ENCODE measurements at regions not wholly inside any gene's neighbourhood (a gene's known extent, or its start where the extent isn't known, plus 50 kb on each side); places are given as distances from the start of the nearest gene placed in this dataset.

DNA sequence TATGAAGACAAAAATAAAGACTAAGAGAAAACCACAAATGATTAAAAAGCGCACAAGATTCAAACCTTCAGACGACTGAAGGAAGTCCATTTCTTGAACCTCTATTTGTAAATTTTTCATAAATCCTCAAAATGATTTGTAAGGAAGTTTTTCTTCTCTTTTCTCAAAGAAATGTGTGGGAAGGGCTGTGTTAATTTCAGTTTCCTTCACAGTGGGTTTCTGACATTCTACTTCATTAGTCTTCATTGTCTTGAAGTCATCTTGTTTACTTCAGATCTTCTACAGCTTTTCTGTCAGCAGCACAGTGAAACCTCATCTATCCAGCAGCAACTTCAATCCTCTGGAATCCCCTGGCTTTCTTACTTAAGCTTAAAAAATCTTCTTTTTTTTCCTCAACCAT is 87.6 kb upstream of the MYLIP start:
- in situ Hi-C loops (cut with MboI) (no loop called here), intact Hi-C loops (cut with micrococcal nuclease; ENCODE audit: unreplicated experiment) (loop anchor here (5.0 kb wide), 4 partner anchors 86 to 349 kb away; partner anchors contain the start of gene MYLIP)
- FAIRE-seq (no peak), ATAC-seq (peak; percentile 35; the same call in 2 of the 3 replicates), DNase-seq (ENCODE audit: low read depth, low spot score) (no peak)
- no TSS peak for BruUV-seq (replicated peaks)
- peak overlapping the region; percentile 55 for H3K27ac ChIP-seq (ENCODE audit: control insufficient read depth, insufficient read depth)
- POLR2A ChIA-PET: interaction anchor here (0.6 to 1.9 kb wide), 4 partner anchors 9 to 140 kb away, joined by 3 to 6 read pairs (median 4); no protein-coding TSS in a partner anchor
- no peaks in the 10 kb centered on the region for H3K36me3 ChIP-seq (ENCODE audit: control insufficient read depth in 2 of 2, insufficient read depth in 2 of 2, low read length in 1 of 2)
- SMC1A ChIA-PET (ENCODE audit: uncharacterized antibody, unreplicated experiment): interaction anchor here (0.6 to 4.5 kb wide), 20 partner anchors 9 to 271 kb away, joined by 3 to 37 read pairs (median 4); partner anchors contain the start of gene MYLIP
- H3K79me2 ChIP-seq (ENCODE audit: control insufficient read depth, insufficient read depth, low read length): no peaks in the 10 kb centered on the region
- no peak overlapping the region for H3K9ac ChIP-seq (ENCODE audit: control insufficient read depth, insufficient read depth, low read length)
- H3K4me3 ChIP-seq: no peak overlapping the region; the same call in 1 of the 2 replicates
- peak overlapping the region; percentile 6; the same call in 1 of the 2 replicates for H2AFZ ChIP-seq (ENCODE audit: control insufficient read depth, low read depth, low read length)
- H3K9me3 ChIP-seq (replicated peaks; ENCODE audit: control insufficient read depth, insufficient read depth, low read length): no peaks in the 10 kb centered on the region; the same call in 2 of the 3 replicates
- 27% methylated on average over 2 of the region's 2 CpGs for WGBS (ENCODE audit: insufficient coverage, insufficient replicate concordance, low lambda C conversion rate, missing lambda C conversion rate)
- H3K4me2 ChIP-seq (ENCODE audit: control insufficient read depth, insufficient read depth): peak overlapping the region; percentile 57; the same call in 1 of the 2 replicates
- no peaks in the 10 kb centered on the region for H4K20me1 ChIP-seq (ENCODE audit: control insufficient read depth, insufficient read depth)
- RAD21 ChIA-PET (ENCODE audit: unreplicated experiment): interaction anchor here (0.6 to 4.2 kb wide), 14 partner anchors 10 to 167 kb away, joined by 3 to 37 read pairs (median 4); partner anchors contain the start of gene MYLIP
- H3K4me1 ChIP-seq (ENCODE audit: control insufficient read depth, insufficient read depth, low read length): peaks cover 29% of the 10 kb centered on the region
- CTCF ChIA-PET: interaction anchor here (0.6 to 3.3 kb wide), 4 partner anchors 9 to 86 kb away, joined by 3 to 13 read pairs (median 3); partner anchors contain the start of gene MYLIP
- no peaks in the 10 kb centered on the region for H3K27me3 ChIP-seq (replicated peaks in 1 of 2; ENCODE audit: control insufficient read depth in 2 of 2, insufficient read depth in 2 of 2, low read length in 1 of 2)
- TF ChIP-seq PAX8 (IDR thresholded peaks at IDR 0.05) (no peak), ZNF207 (IDR thresholded peaks at IDR 0.05; ENCODE audit: borderline replicate concordance) (no peak), CREB1 (IDR thresholded peaks at IDR 0.05; ENCODE audit: low read depth) (no peak), SIN3A (IDR thresholded peaks at IDR 0.05; ENCODE audit: low read depth, low read length) (no peak), MXI1 (IDR thresholded peaks at IDR 0.05; ENCODE audit: low read depth, low read length) (no peak), TBL1XR1 (IDR thresholded peaks at IDR 0.05; ENCODE audit: low read depth, low read length) (no peak), MTA2 (IDR thresholded peaks at IDR 0.05; ENCODE audit: low read depth) (peak; percentile 73), IKZF2 (IDR thresholded peaks at IDR 0.05) (peak; percentile 74 to 86; a peak in 3 of 4 replicates), E2F4 (IDR thresholded peaks at IDR 0.05; ENCODE audit: low read depth, low read length) (no peak), CBX3 (IDR thresholded peaks at IDR 0.05; ENCODE audit: borderline replicate concordance, low read depth) (no peak), CTCF (IDR thresholded peaks at IDR 0.05 in 2 of 3, conservative IDR thresholded peaks at IDR 0.05 in 1 of 3; ENCODE audit: control insufficient read depth in 2 of 3, extremely low read depth in 1 of 3, insufficient read depth in 1 of 3, low read depth in 3 of 3, low read length in 3 of 3) (no peak), LARP7 (IDR thresholded peaks at IDR 0.05) (no peak), ESRRA (IDR thresholded peaks at IDR 0.05; ENCODE audit: low read length) (no peak), JUNB (IDR thresholded peaks at IDR 0.05) (no peak)
- TF ChIP-seq, protein P1, sequence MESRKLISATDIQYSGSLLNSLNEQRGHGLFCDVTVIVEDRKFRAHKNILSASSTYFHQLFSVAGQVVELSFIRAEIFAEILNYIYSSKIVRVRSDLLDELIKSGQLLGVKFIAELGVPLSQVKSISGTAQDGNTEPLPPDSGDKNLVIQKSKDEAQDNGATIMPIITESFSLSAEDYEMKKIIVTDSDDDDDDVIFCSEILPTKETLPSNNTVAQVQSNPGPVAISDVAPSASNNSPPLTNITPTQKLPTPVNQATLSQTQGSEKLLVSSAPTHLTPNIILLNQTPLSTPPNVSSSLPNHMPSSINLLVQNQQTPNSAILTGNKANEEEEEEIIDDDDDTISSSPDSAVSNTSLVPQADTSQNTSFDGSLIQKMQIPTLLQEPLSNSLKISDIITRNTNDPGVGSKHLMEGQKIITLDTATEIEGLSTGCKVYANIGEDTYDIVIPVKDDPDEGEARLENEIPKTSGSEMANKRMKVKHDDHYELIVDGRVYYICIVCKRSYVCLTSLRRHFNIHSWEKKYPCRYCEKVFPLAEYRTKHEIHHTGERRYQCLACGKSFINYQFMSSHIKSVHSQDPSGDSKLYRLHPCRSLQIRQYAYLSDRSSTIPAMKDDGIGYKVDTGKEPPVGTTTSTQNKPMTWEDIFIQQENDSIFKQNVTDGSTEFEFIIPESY (IDR thresholded peaks at IDR 0.05): no peak
- TF ChIP-seq, protein P2, sequence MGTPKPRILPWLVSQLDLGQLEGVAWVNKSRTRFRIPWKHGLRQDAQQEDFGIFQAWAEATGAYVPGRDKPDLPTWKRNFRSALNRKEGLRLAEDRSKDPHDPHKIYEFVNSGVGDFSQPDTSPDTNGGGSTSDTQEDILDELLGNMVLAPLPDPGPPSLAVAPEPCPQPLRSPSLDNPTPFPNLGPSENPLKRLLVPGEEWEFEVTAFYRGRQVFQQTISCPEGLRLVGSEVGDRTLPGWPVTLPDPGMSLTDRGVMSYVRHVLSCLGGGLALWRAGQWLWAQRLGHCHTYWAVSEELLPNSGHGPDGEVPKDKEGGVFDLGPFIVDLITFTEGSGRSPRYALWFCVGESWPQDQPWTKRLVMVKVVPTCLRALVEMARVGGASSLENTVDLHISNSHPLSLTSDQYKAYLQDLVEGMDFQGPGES (IDR thresholded peaks at IDR 0.05): no peak
- TF ChIP-seq, protein P3, sequence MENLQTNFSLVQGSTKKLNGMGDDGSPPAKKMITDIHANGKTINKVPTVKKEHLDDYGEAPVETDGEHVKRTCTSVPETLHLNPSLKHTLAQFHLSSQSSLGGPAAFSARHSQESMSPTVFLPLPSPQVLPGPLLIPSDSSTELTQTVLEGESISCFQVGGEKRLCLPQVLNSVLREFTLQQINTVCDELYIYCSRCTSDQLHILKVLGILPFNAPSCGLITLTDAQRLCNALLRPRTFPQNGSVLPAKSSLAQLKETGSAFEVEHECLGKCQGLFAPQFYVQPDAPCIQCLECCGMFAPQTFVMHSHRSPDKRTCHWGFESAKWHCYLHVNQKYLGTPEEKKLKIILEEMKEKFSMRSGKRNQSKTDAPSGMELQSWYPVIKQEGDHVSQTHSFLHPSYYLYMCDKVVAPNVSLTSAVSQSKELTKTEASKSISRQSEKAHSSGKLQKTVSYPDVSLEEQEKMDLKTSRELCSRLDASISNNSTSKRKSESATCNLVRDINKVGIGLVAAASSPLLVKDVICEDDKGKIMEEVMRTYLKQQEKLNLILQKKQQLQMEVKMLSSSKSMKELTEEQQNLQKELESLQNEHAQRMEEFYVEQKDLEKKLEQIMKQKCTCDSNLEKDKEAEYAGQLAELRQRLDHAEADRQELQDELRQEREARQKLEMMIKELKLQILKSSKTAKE (IDR thresholded peaks at IDR 0.05; ENCODE audit: low read depth, poor library complexity, severe bottlenecking): no peak

Measured in GM12878 (cell line).